Smooth muscle cell (in vitro differentiated cells): ENCODE measurements at regions not wholly inside any gene's neighbourhood (a gene's known extent, or its start where the extent isn't known, plus 50 kb on each side); places are given as distances from the start of the nearest gene placed in this dataset.
A peak's percentile ranks its signal among the peaks of the same experiment; 100 is the strongest.

ENCODE experiments used
- DNase-seq: peaks from one replicate; lab custom pipeline; 2025; ENCODE audit not compliant: unreplicated experiment; lab: John Stamatoyannopoulos, UW
- H2AFZ ChIP-seq: fragments of 200-600 bp; sonication (generic); 2 replicates; pipeline ENCODE4 v1.6.0; 2016; ENCODE audit warnings: antibody characterized with exemption, low read depth, mild to moderate bottlenecking
- H3F3A ChIP-seq: fragments of 200-600 bp; sonication (generic); 2 replicates; pipeline ENCODE4 v1.6.0; 2017; ENCODE audit warnings: antibody characterized with exemption, low read depth
- H3K27ac ChIP-seq: fragments of 200-600 bp; sonication (generic); 2 replicates; pipeline ENCODE4 v1.5.1; 2016; ENCODE audit warnings: low read depth, mild to moderate bottlenecking
- H3K27me3 ChIP-seq: fragments of 200-600 bp; sonication (generic); 2 replicates; pipeline ENCODE4 v1.6.1; 2016; ENCODE audit warnings: low read depth, mild to moderate bottlenecking
- H3K36me3 ChIP-seq: fragments of 200-600 bp; sonication (generic); 2 replicates; pipeline ENCODE4 v1.5.1; 2016; ENCODE audit warnings: low read depth
- H3K4me1 ChIP-seq: fragments of 200-600 bp; sonication (generic); 2 replicates; pipeline ENCODE4 v1.5.1; 2016; ENCODE audit warnings: low read depth
- H3K4me2 ChIP-seq: fragments of 200-600 bp; sonication (generic); 2 replicates; pipeline ENCODE4 v1.6.0; 2016; ENCODE audit warnings: mild to moderate bottlenecking
- H3K4me3 ChIP-seq: fragments of 200-600 bp; sonication (generic); 2 replicates; pipeline ENCODE4 v1.5.1; 2016; ENCODE audit warnings: mild to moderate bottlenecking
- H3K79me2 ChIP-seq: fragments of 200-600 bp; sonication (generic); 2 replicates; pipeline ENCODE4 v1.6.0; 2016; ENCODE audit warnings: low read depth, mild to moderate bottlenecking
- H3K9ac ChIP-seq: fragments of 200-600 bp; sonication (generic); 2 replicates; pipeline ENCODE4 v1.6.0; 2016; ENCODE audit warnings: low read depth
- H3K9me3 ChIP-seq: fragments of 200-600 bp; sonication (generic); replicated peaks from 2 replicates; pipeline ENCODE4 v1.5.1; 2016; ENCODE audit warnings: low read depth
- H4K20me1 ChIP-seq: fragments of 200-600 bp; sonication (generic); 2 replicates; pipeline ENCODE4 v1.6.0; 2016; ENCODE audit warnings: low read depth
- WGBS: methylation state at CpG from one replicate; pipeline ENCODE4 v1.1.7; 2016; ENCODE audit warnings: low lambda C conversion rate; 5-methylcytosine and 5-hydroxymethylcytosine counted together
- TF ChIP-seq, protein P1 (sequence below): fragments of 200-600 bp; sonication (generic); IDR thresholded peaks from 2 replicates; pipeline ENCODE4 v1.5.1; 2017; ENCODE audit warnings: borderline replicate concordance, mild to moderate bottlenecking, antibody characterized with exemption; ENCODE audit not compliant: insufficient read depth, poor library complexity, severe bottlenecking

DNA sequence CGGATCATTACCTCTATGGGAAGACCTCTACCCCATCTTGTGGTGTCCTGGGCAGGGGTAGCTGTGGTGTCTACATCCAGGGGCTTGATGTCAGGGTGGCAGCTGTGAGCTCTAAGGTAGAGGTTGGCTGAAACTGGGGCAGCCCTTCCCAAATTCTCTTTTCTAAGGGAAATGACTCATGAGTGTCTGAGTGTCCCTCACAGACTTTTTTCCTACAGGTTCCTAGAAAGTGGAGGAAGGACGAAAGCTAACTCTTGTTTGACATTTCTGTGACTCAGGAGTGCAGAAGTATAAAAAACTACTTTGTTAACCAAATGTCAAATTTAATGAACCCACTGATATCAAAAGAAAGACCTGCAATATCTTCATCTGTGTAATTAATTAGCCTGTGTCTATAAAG lies 481.5 kb downstream of the PDCD6IP start:
- no peak for DNase-seq
- H3K9me3 ChIP-seq = no peaks in the 10 kb centered on the region
- H3K79me2 ChIP-seq = no peaks in the 10 kb centered on the region
- H3F3A ChIP-seq = no peaks in the 10 kb centered on the region
- no peak overlapping the region for H3K9ac ChIP-seq
- TF ChIP-seq, protein P1, sequence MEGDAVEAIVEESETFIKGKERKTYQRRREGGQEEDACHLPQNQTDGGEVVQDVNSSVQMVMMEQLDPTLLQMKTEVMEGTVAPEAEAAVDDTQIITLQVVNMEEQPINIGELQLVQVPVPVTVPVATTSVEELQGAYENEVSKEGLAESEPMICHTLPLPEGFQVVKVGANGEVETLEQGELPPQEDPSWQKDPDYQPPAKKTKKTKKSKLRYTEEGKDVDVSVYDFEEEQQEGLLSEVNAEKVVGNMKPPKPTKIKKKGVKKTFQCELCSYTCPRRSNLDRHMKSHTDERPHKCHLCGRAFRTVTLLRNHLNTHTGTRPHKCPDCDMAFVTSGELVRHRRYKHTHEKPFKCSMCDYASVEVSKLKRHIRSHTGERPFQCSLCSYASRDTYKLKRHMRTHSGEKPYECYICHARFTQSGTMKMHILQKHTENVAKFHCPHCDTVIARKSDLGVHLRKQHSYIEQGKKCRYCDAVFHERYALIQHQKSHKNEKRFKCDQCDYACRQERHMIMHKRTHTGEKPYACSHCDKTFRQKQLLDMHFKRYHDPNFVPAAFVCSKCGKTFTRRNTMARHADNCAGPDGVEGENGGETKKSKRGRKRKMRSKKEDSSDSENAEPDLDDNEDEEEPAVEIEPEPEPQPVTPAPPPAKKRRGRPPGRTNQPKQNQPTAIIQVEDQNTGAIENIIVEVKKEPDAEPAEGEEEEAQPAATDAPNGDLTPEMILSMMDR = no peak
- H3K4me3 ChIP-seq = no peak overlapping the region
- 86% methylated on average over 2 of the region's 2 CpGs for WGBS
- H3K4me2 ChIP-seq = no peak overlapping the region
- H3K27ac ChIP-seq = no peak overlapping the region
- H3K4me1 ChIP-seq = no peaks in the 10 kb centered on the region
- no peaks in the 10 kb centered on the region for H4K20me1 ChIP-seq
- no peaks in the 10 kb centered on the region for H3K36me3 ChIP-seq
- no peak overlapping the region for H2AFZ ChIP-seq
- no peaks in the 10 kb centered on the region for H3K27me3 ChIP-seq

DNA sequence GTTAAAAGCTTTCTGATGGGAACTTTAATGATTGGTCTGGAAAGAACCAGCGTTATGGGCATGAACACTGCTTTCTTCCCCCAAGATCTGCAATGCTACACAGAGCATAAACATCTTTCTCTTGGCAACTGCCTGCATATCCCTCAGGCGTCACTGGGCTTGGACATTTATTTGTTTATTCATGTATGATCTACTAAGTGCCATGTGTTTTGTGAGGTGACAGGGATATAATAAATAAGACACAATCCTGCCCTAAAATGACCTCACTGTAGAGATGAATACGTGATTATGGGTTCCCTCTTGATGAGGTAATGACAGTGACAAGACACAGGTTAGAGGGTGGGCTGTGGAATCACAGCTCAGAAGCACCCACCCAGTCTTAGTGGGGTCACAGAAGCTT lies 485.3 kb downstream of the PDCD6IP start:
- WGBS = 19% methylated on average over 3 of the region's 3 CpGs
- Histone ChIP-seq H3K36me3 (no peaks in the 10 kb centered on the region), H2AFZ (peak overlapping the region; percentile 16), H3F3A (no peaks in the 10 kb centered on the region), H3K4me3 (no peak overlapping the region), H3K4me1 (no peaks in the 10 kb centered on the region), H3K27ac (no peak overlapping the region), H3K79me2 (no peaks in the 10 kb centered on the region), H4K20me1 (no peaks in the 10 kb centered on the region), H3K27me3 (no peaks in the 10 kb centered on the region), H3K4me2 (no peak overlapping the region), H3K9ac (no peak overlapping the region), H3K9me3 (no peaks in the 10 kb centered on the region)
- DNase-seq = no peak
- TF ChIP-seq, protein P1 = no peak

DNA sequence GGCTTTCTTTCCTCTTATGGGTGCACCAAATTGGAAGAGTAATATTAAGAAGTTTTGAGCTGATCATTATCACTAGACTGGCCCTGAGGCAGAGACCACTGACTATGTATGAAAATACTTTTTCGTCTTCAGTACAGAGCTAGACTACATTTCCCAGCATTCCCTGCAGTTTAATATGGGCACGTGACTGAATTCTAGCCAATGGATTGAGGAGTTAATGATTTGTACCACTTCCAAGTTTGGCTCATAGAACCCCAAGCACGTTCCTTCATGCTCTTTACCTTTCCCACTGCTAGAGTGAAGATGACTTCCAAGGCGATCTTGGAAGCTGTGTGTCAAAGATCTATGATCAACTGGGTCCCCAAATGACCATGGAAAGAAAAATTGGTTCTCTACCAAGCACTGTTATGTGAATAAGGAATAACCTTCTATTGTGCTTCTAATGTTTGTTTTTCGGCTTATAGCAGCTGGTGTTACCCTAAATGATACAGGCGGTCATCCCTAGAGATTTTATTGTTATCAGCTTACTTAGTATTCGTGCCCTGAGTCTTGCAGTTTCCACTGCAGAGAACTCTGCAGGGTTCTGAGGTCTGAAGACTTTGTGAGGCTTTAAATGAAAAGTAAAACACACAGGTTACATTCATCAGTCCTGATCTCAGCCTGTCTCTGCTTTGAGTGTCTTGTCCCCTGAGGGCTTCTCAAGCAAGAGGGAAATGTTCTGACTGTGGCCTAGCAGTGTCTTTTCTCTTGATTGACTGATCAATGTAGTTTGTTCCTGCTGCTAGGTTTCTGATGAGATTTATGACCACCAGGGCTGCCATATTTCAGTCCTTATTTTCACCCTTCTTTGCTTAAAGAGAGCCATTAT lies 486.8 kb downstream of the PDCD6IP start:
- no peak overlapping the region for H3K9ac ChIP-seq
- H3K4me3 ChIP-seq = no peak overlapping the region
- H3K36me3 ChIP-seq = no peaks in the 10 kb centered on the region
- TF ChIP-seq, protein P1 = no peak
- H4K20me1 ChIP-seq = no peaks in the 10 kb centered on the region
- H3K27me3 ChIP-seq = no peaks in the 10 kb centered on the region
- no peaks in the 10 kb centered on the region for H3K4me1 ChIP-seq
- H3K9me3 ChIP-seq = no peaks in the 10 kb centered on the region
- DNase-seq = no peak
- 85% methylated on average over 7 of the region's 7 CpGs for WGBS
- no peaks in the 10 kb centered on the region for H3K79me2 ChIP-seq
- no peak overlapping the region for H3K27ac ChIP-seq
- no peaks in the 10 kb centered on the region for H3F3A ChIP-seq
- H2AFZ ChIP-seq = no peak overlapping the region
- H3K4me2 ChIP-seq = no peak overlapping the region

DNA sequence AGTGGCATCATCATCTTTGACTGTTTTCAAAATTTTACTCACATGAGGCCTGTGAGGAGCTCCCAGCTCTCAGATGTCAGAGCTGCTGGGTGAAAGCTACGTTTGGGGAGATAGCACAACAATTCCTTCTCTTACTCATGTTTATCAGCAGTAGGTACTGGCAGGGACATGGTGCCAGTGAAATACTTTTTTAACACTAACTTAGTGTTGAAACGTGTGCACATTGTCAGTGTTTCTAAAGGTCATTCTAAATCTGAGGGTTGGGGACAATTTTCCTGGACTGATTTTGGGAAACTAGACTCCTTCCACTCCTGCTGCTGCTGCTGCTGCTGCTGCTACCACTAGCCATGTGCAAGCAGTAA lies 487.4 kb downstream of the PDCD6IP start:
- H4K20me1 ChIP-seq = no peaks in the 10 kb centered on the region

More for the DNA sequence above, 487.4 kb downstream of the PDCD6IP start:
- peaks cover under 1% of the 10 kb centered on the region for H3K27me3 ChIP-seq
- DNase-seq = no peak
- H3K9ac ChIP-seq = no peak overlapping the region
- 48% methylated on average over 2 of the region's 2 CpGs for WGBS
- H2AFZ ChIP-seq = no peak overlapping the region
- no peak overlapping the region for H3K27ac ChIP-seq
- H3F3A ChIP-seq = no peaks in the 10 kb centered on the region
- no peaks in the 10 kb centered on the region for H3K9me3 ChIP-seq
- H3K36me3 ChIP-seq = no peaks in the 10 kb centered on the region
- no peak overlapping the region for H3K4me2 ChIP-seq
- no peaks in the 10 kb centered on the region for H3K4me1 ChIP-seq
- H3K79me2 ChIP-seq = no peaks in the 10 kb centered on the region
- no peak overlapping the region for H3K4me3 ChIP-seq
- TF ChIP-seq, protein P1 = no peak
